ENCODE measurements at regions not wholly inside any gene's neighbourhood (a gene's known extent, or its start where the extent isn't known, plus 50 kb on each side); places are given as distances from the start of the nearest gene placed in this dataset.

- H3K36me3 Mint-ChIP-seq (ENCODE audit: insufficient read depth in 1 of 3, low read depth in 3 of 3), result peaks cover 0 to 6% (median 0%) of the 10 kb centered on the region in 3 experiments; a peak in 1 of 7 replicates
- H2BK15ac ChIP-seq (ENCODE audit: low read depth, low read length), result no peak overlapping the region
- H3K4me2 ChIP-seq (ENCODE audit: insufficient read depth, insufficient read length, low read length), result no peak overlapping the region
- H4K5ac ChIP-seq (ENCODE audit: insufficient read length, low read depth, low read length), result no peak overlapping the region
- no peak overlapping the region for H3K4ac ChIP-seq (ENCODE audit: low read depth, low read length)
- H2BK5ac ChIP-seq (ENCODE audit: insufficient read length, low read length), result no peak overlapping the region
- no peak overlapping the region for H2BK120ac ChIP-seq (ENCODE audit: low read depth, low read length, poor library complexity, severe bottlenecking)
- no peak overlapping the region for H3K56ac ChIP-seq (ENCODE audit: insufficient read length, low read depth, low read length)
- peaks cover 10% of the 10 kb centered on the region for H3K27me3 Mint-ChIP-seq (ENCODE audit: low read depth)
- peaks cover 3 to 9% of the 10 kb centered on the region in 2 experiments; a peak in 3 of 5 replicates for H3K9me3 Mint-ChIP-seq
- no peaks in the 10 kb centered on the region for H3K4me1 ChIP-seq (ENCODE audit: insufficient read depth, low read length)
- H4K8ac ChIP-seq (replicated peaks; ENCODE audit: insufficient read length, low read depth, low read length), result no peak overlapping the region
- no peak overlapping the region for H3K27ac ChIP-seq (ENCODE audit: insufficient read length, low read depth, low read length)
- H3K14ac ChIP-seq (ENCODE audit: insufficient read depth, low read length), result no peak overlapping the region
- H4K20me1 ChIP-seq (ENCODE audit: control insufficient read depth, insufficient read depth, insufficient read length), result no peaks in the 10 kb centered on the region
- no peak overlapping the region for H2BK12ac ChIP-seq (ENCODE audit: insufficient read length, low read depth, low read length)
- H3K4me1 Mint-ChIP-seq, result no peaks in the 10 kb centered on the region
- H3K18ac ChIP-seq (ENCODE audit: insufficient read length, low read depth, low read length), result no peak overlapping the region
- no peaks in the 10 kb centered on the region for H3K79me1 ChIP-seq (ENCODE audit: insufficient read depth, low read depth, low read length, poor library complexity, severe bottlenecking)
- no peak overlapping the region for H3K4me3 Mint-ChIP-seq
- H3K23ac ChIP-seq (ENCODE audit: insufficient read length, low read depth, low read length), result no peak overlapping the region
- DNase-seq, result no peak
- H2AK5ac ChIP-seq (ENCODE audit: insufficient read length, low read length), result no peak overlapping the region
- H3T11ph ChIP-seq (ENCODE audit: low read length), result no peak overlapping the region
- H2AFZ ChIP-seq (ENCODE audit: low read length), result no peak overlapping the region
- peaks cover 5% of the 10 kb centered on the region for H3K9me3 ChIP-seq (ENCODE audit: control insufficient read depth, low read depth, low read length)
- no peaks in the 10 kb centered on the region for H3K79me2 ChIP-seq (ENCODE audit: insufficient read depth, low read length)
- WGBS (ENCODE audit: extremely low coverage, insufficient read length, low lambda C conversion rate), result no CpG with 5 or more reads among the region's 13 CpGs
- H3K9ac ChIP-seq (ENCODE audit: extremely low read depth, insufficient read length, low read length), result no peak overlapping the region
- H3K27ac Mint-ChIP-seq, result no peak overlapping the region; a peak in 1 of 7 replicates
- no peak overlapping the region for H2BK20ac ChIP-seq (ENCODE audit: low read depth, low read length, poor library complexity, severe bottlenecking)
- TF ChIP-seq, protein P1, sequence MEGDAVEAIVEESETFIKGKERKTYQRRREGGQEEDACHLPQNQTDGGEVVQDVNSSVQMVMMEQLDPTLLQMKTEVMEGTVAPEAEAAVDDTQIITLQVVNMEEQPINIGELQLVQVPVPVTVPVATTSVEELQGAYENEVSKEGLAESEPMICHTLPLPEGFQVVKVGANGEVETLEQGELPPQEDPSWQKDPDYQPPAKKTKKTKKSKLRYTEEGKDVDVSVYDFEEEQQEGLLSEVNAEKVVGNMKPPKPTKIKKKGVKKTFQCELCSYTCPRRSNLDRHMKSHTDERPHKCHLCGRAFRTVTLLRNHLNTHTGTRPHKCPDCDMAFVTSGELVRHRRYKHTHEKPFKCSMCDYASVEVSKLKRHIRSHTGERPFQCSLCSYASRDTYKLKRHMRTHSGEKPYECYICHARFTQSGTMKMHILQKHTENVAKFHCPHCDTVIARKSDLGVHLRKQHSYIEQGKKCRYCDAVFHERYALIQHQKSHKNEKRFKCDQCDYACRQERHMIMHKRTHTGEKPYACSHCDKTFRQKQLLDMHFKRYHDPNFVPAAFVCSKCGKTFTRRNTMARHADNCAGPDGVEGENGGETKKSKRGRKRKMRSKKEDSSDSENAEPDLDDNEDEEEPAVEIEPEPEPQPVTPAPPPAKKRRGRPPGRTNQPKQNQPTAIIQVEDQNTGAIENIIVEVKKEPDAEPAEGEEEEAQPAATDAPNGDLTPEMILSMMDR (conservative IDR thresholded peaks at IDR 0.05), result no peak
- H4K91ac ChIP-seq (ENCODE audit: insufficient read length, low read depth, low read length), result no peak overlapping the region
- H3K23me2 ChIP-seq (ENCODE audit: insufficient read length, low read depth, low read length, poor library complexity, severe bottlenecking), result no peaks in the 10 kb centered on the region
- no peaks in the 10 kb centered on the region for H3K27me3 ChIP-seq (ENCODE audit: insufficient read depth, low read length)
Measured at GRCh38 chr11:76269661-76270261, 63.5 kb upstream of the WNT11 start.

All from H9 (cell line).